ENCODE measurements at regions not wholly inside any gene's neighbourhood (a gene's known extent, or its start where the extent isn't known, plus 50 kb on each side); places are given as distances from the start of the nearest gene placed in this dataset.
"Not testable (repeated sequence)": the region's sequence is repeated elsewhere in the genome, so short reads cannot be mapped to it uniquely, and the experiment has no call there.

GRCh38 chr2:236919801-236920379, 165.8 kb upstream of the COPS8 start:
- H3K9me3 Mint-ChIP-seq; H3K27ac Mint-ChIP-seq; intact Hi-C loops (cut with micrococcal nuclease); H3K27me3 ChIP-seq (ENCODE audit: control insufficient read depth in 2 of 2, insufficient read depth in 2 of 2, low read length in 2 of 2); H3K4me3 ChIP-seq (ENCODE audit: low read length); POLR2A ChIA-PET; ATAC-seq; CTCF ChIA-PET; H3K36me3 ChIP-seq (ENCODE audit: control insufficient read depth in 2 of 3, insufficient read depth in 3 of 3, low read length in 3 of 3); DNase-seq; H3K36me3 Mint-ChIP-seq; H3K4me3 Mint-ChIP-seq; H3K4me1 ChIP-seq (ENCODE audit: control insufficient read depth in 2 of 2, insufficient read depth in 2 of 2, low read length in 2 of 2); H3K4me1 Mint-ChIP-seq; H3K9me3 ChIP-seq (ENCODE audit: control insufficient read depth in 2 of 3, low read length in 3 of 3); H3K27ac ChIP-seq (ENCODE audit: low read depth, low read length): not testable (repeated sequence)
- H3K27me3 Mint-ChIP-seq: peaks cover 0 to 18% (median 6%) of the 10 kb centered on the region in 5 donors

DNA sequence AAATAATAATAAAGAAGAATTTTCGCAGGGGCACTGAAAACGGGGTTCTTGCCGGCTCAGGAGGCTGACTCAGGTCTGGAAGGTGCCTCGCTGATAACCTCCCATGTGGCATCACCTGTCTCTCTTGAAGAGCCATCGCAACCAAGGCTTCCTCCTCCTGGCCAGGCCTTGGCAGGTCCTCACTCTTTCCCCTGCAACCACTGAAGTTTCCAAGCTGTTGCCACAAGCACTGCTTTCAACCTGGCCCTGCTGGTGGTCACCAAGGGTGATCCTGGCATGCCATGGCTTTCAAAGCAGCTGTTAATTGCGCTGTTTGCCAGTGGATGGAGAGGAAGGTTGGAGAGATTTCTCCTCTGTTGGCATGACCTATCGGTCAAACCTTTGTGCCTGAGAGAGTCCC, 163.6 kb upstream of the COPS8 start:
- H3K27ac ChIP-seq (ENCODE audit: low read depth, low read length): no peak overlapping the region
- CTCF ChIA-PET: no interaction called here
- ATAC-seq (no peak), DNase-seq (no peak)
- Mint-ChIP-seq H3K9me3 (no peaks in the 10 kb centered on the region), H3K4me3 (no peak overlapping the region), H3K36me3 (no peaks in the 10 kb centered on the region), H3K27ac (no peak overlapping the region), H3K4me1 (peaks cover 0 to 2% (median 0%) of the 10 kb centered on the region in 7 donors), H3K27me3 (peaks cover 0 to 30% (median 12%) of the 10 kb centered on the region in 5 donors)
- no peaks in the 10 kb centered on the region for H3K36me3 ChIP-seq (ENCODE audit: control insufficient read depth in 2 of 3, insufficient read depth in 3 of 3, low read length in 3 of 3)
- no peaks in the 10 kb centered on the region for H3K9me3 ChIP-seq (ENCODE audit: control insufficient read depth in 2 of 3, low read length in 3 of 3)
- intact Hi-C loops (cut with micrococcal nuclease): no loop called here
- no peaks in the 10 kb centered on the region for H3K27me3 ChIP-seq (ENCODE audit: control insufficient read depth in 2 of 2, insufficient read depth in 2 of 2, low read length in 2 of 2)
- H3K4me3 ChIP-seq (ENCODE audit: low read length): no peak overlapping the region
- no peaks in the 10 kb centered on the region for H3K4me1 ChIP-seq (ENCODE audit: control insufficient read depth in 2 of 2, insufficient read depth in 2 of 2, low read length in 2 of 2)
- POLR2A ChIA-PET: no interaction called here

DNA sequence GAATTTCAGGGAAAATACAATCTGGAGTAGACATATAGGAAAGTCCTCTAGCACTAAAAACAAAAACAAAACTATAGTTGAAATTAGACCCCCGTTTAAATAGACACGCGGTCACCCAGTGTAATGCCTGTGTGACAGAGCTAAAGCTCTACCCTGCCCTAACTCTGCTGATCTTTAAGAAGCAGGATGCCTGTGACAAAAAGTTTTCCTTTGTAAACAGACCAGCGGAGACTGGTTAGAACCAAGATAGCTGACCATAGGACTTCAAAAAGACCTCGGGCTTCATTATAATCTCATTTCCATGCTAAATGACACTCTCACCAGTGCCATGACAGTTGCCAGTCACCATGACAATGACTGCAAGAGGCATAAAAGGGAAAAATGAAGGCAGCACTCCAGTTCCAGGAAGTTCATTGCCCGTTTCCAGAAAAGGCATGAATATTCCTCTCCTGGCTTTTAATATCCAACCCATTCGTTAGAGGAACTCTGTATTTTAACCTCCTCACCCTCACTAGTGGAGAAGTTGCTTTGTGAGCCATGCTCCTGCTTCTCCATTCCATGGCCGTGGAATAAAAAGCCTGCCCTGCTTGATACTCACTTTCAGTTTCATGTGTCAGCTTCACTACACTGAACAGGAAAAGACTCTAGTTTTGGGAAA, 157.2 kb upstream of the COPS8 start:
- Mint-ChIP-seq H3K4me3 (peak overlapping the region; percentile 60 to 86 (median 78)), H3K27me3 (peaks cover 0 to 42% (median 21%) of the 10 kb centered on the region in 5 donors), H3K36me3 (peaks cover 0 to 3% (median 0%) of the 10 kb centered on the region in 5 donors), H3K27ac (peak overlapping the region in 5 of 9 donors; percentile 16 to 81 (median 56)), H3K4me1 (peaks cover 0 to 7% (median 0%) of the 10 kb centered on the region in 7 donors), H3K9me3 (peaks cover 0 to 7% (median 0%) of the 10 kb centered on the region in 11 donors)
- DNase-seq (no peak), ATAC-seq (no peak)
- intact Hi-C loops (cut with micrococcal nuclease): loop anchor here in 1 of 2 donors (2.0 to 5.0 kb wide), 2 partner anchors 39 to 98 kb away; no protein-coding TSS in a partner anchor
- Histone ChIP-seq H3K27ac (ENCODE audit: low read depth, low read length) (no peak overlapping the region), H3K4me3 (ENCODE audit: low read length) (peak overlapping the region; percentile 35), H3K27me3 (ENCODE audit: control insufficient read depth in 2 of 2, insufficient read depth in 2 of 2, low read length in 2 of 2) (no peaks in the 10 kb centered on the region), H3K4me1 (ENCODE audit: control insufficient read depth in 2 of 2, insufficient read depth in 2 of 2, low read length in 2 of 2) (peaks cover 0 to 6% of the 10 kb centered on the region in 2 donors), H3K36me3 (ENCODE audit: control insufficient read depth in 2 of 3, insufficient read depth in 3 of 3, low read length in 3 of 3) (no peaks in the 10 kb centered on the region), H3K9me3 (ENCODE audit: control insufficient read depth in 2 of 3, low read length in 3 of 3) (no peaks in the 10 kb centered on the region)
- ChIA-PET POLR2A (interaction anchor here (0.7 kb wide), 1 partner anchor 42 kb away, joined by 4 read pairs; no protein-coding TSS in a partner anchor), CTCF (interaction anchor here (0.6 kb wide), 1 partner anchor 357 kb away, joined by 5 read pairs; no protein-coding TSS in a partner anchor)

DNA sequence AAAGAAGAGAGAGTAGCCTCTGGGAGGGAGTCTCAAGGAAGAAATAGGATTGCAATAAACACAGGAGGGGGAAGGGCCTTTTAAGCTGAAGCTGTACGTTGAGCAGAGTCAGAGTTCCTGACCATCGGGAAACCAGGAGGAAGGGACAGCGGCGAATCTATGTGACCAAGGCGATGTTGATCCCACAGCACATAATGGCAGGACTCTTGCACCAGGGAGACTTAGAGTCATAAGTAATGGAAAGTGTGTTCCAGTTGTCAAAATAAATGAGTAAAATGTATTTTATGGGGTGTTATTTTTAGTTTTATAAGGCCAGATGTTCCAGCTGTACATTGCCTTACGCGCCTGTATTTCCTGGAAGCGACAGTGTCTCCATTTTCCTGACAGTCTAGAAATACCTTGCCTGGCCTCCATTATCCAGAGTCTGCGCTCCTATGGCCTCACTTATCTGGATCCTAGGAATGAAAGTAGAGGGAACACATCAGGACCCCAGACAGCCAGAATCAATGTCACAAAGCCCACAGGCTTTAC, 152.8 kb upstream of the COPS8 start:
- ATAC-seq: no peak
- ChIA-PET POLR2A (no interaction called here), CTCF (no interaction called here)
- H3K27me3 Mint-ChIP-seq: peaks cover under 1 to 20% (median 17%) of the 10 kb centered on the region in 5 donors
- Histone ChIP-seq H3K4me1 (ENCODE audit: control insufficient read depth in 2 of 2, insufficient read depth in 2 of 2, low read length in 2 of 2) (peaks cover 0 to 6% of the 10 kb centered on the region in 2 donors), H3K27ac (ENCODE audit: low read depth, low read length) (no peak overlapping the region), H3K36me3 (ENCODE audit: control insufficient read depth in 2 of 3, insufficient read depth in 3 of 3, low read length in 3 of 3) (no peaks in the 10 kb centered on the region), H3K9me3 (ENCODE audit: control insufficient read depth in 2 of 3, low read length in 3 of 3) (no peaks in the 10 kb centered on the region), H3K27me3 (ENCODE audit: control insufficient read depth in 2 of 2, insufficient read depth in 2 of 2, low read length in 2 of 2) (no peaks in the 10 kb centered on the region), H3K4me3 (ENCODE audit: low read length) (no peak overlapping the region)
- H3K27ac Mint-ChIP-seq: peak overlapping the region in 1 of 9 donors; percentile 15
- intact Hi-C loops (cut with micrococcal nuclease): no loop called here
- H3K4me1 Mint-ChIP-seq: peaks cover 0 to 7% (median 0%) of the 10 kb centered on the region in 7 donors
- no peaks in the 10 kb centered on the region for H3K36me3 Mint-ChIP-seq
- H3K4me3 Mint-ChIP-seq: no peak overlapping the region
- H3K9me3 Mint-ChIP-seq: peaks cover 0 to 7% (median 0%) of the 10 kb centered on the region in 11 donors
- DNase-seq: no peak

GRCh38 chr2:236934166-236934565, 151.5 kb upstream of the COPS8 start:
- CTCF ChIA-PET: no interaction called here
- Mint-ChIP-seq H3K27ac (no peak overlapping the region), H3K4me1 (peaks cover 0 to 2% (median 0%) of the 10 kb centered on the region in 7 donors), H3K4me3 (no peak overlapping the region), H3K27me3 (peaks cover 3 to 20% (median 14%) of the 10 kb centered on the region in 5 donors), H3K36me3 (no peaks in the 10 kb centered on the region), H3K9me3 (peaks cover 0 to 7% (median 0%) of the 10 kb centered on the region in 11 donors)
- POLR2A ChIA-PET: no interaction called here
- H3K36me3 ChIP-seq (ENCODE audit: control insufficient read depth in 2 of 3, insufficient read depth in 3 of 3, low read length in 3 of 3): no peaks in the 10 kb centered on the region
- ATAC-seq: no peak
- DNase-seq: no peak
- intact Hi-C loops (cut with micrococcal nuclease): no loop called here
- H3K27ac ChIP-seq (ENCODE audit: low read depth, low read length): no peak overlapping the region
- H3K4me3 ChIP-seq (ENCODE audit: low read length): no peak overlapping the region
- no peaks in the 10 kb centered on the region for H3K27me3 ChIP-seq (ENCODE audit: control insufficient read depth in 2 of 2, insufficient read depth in 2 of 2, low read length in 2 of 2)
- H3K4me1 ChIP-seq (ENCODE audit: control insufficient read depth in 2 of 2, insufficient read depth in 2 of 2, low read length in 2 of 2): no peaks in the 10 kb centered on the region
- no peaks in the 10 kb centered on the region for H3K9me3 ChIP-seq (ENCODE audit: control insufficient read depth in 2 of 3, low read length in 3 of 3)

DNA sequence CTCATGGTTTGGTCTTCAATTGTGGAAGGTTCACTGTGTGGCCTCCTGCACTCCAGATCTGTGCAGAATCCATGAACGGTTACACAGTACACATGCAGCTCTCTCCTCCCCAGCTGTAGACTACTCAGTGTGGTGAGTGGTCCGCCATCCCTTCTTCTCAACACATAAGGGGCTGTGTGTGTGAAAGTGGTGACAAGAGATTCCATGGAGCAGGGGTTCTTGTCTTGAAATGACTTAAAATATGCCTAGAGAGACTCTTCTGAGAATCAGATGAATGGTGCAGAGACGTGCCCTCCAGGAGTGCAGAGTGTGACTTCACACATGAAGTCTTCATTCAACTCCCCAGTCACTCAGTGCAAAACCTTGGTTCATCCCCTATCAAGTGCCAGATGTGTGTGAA, 151.0 kb upstream of the COPS8 start:
- ChIA-PET POLR2A (no interaction called here), CTCF (no interaction called here)
- Mint-ChIP-seq H3K27ac (no peak overlapping the region), H3K36me3 (no peaks in the 10 kb centered on the region), H3K27me3 (peaks cover 3 to 20% (median 14%) of the 10 kb centered on the region in 5 donors), H3K9me3 (peaks cover 0 to 7% (median 0%) of the 10 kb centered on the region in 11 donors), H3K4me3 (no peak overlapping the region), H3K4me1 (peaks cover 0 to 2% (median 0%) of the 10 kb centered on the region in 7 donors)
- Histone ChIP-seq H3K27ac (ENCODE audit: low read depth, low read length) (no peak overlapping the region), H3K4me1 (ENCODE audit: control insufficient read depth in 2 of 2, insufficient read depth in 2 of 2, low read length in 2 of 2) (no peaks in the 10 kb centered on the region), H3K27me3 (ENCODE audit: control insufficient read depth in 2 of 2, insufficient read depth in 2 of 2, low read length in 2 of 2) (no peaks in the 10 kb centered on the region), H3K36me3 (ENCODE audit: control insufficient read depth in 2 of 3, insufficient read depth in 3 of 3, low read length in 3 of 3) (no peaks in the 10 kb centered on the region), H3K4me3 (ENCODE audit: low read length) (no peak overlapping the region), H3K9me3 (ENCODE audit: control insufficient read depth in 2 of 3, low read length in 3 of 3) (no peaks in the 10 kb centered on the region)
- ATAC-seq (no peak), DNase-seq (no peak)
- intact Hi-C loops (cut with micrococcal nuclease): no loop called here
